ENCODE measurements at regions not wholly inside any gene's neighbourhood (a gene's known extent, or its start where the extent isn't known, plus 50 kb on each side); places are given as distances from the start of the nearest gene placed in this dataset.
A peak's percentile ranks its signal among the peaks of the same experiment; 100 is the strongest.

GRCh38 chr1:235027862-235028250 lies 100.8 kb downstream of the TOMM20 start:
- H3K4me3 ChIP-seq (replicated peaks in 1 of 3; ENCODE audit: low read depth in 2 of 3, low read length in 3 of 3): no peak overlapping the region
- no peaks in the 10 kb centered on the region for H4K20me1 ChIP-seq (ENCODE audit: insufficient read depth, low read length)
- H3K79me2 ChIP-seq (ENCODE audit: insufficient read depth, low read length): no peaks in the 10 kb centered on the region
- no peak overlapping the region for H2AFZ ChIP-seq (ENCODE audit: insufficient read depth, low read depth, low read length, poor library complexity, severe bottlenecking)
- Mint-ChIP-seq H3K36me3 (peaks cover 0 to 2% of the 10 kb centered on the region in 2 donors), H3K27ac (peak overlapping the region in 1 of 7 donors; percentile 7), H3K27me3 (ENCODE audit: low read depth in 3 of 3) (peaks cover 0 to 3% (median 0%) of the 10 kb centered on the region in 3 donors), H3K4me3 (no peak overlapping the region), H3K4me1 (peaks cover 5% of the 10 kb centered on the region), H3K9me3 (peaks cover 2 to 15% (median 9%) of the 10 kb centered on the region in 7 donors)
- H3K27me3 ChIP-seq (ENCODE audit: control insufficient read depth in 2 of 2, insufficient read depth in 2 of 2, low read length in 2 of 2): no peaks in the 10 kb centered on the region
- no peak overlapping the region for H3K27ac ChIP-seq (ENCODE audit: low read depth in 1 of 2, low read length in 2 of 2)
- no peak for DNase-seq
- WGBS (ENCODE audit: insufficient coverage): 94% methylated on average over 5 of the region's 9 CpGs
- H3K9ac ChIP-seq (ENCODE audit: insufficient read depth, low read length, poor library complexity, severe bottlenecking): no peak overlapping the region
- peaks cover 0 to 12% of the 10 kb centered on the region in 2 donors for H3K9me3 ChIP-seq (replicated peaks in 1 of 2; ENCODE audit: control insufficient read depth in 1 of 2, insufficient read depth in 1 of 2, low read length in 2 of 2)
- no peak for TF ChIP-seq CTCF (IDR thresholded peaks at IDR 0.05)
- no peak overlapping the region for H3K4me2 ChIP-seq (replicated peaks; ENCODE audit: extremely low read depth, low read length, poor library complexity, severe bottlenecking)
- H3K4me1 ChIP-seq (ENCODE audit: control insufficient read depth in 1 of 2, insufficient read depth in 2 of 2, low read length in 2 of 2): no peaks in the 10 kb centered on the region
- intact Hi-C loops (cut with micrococcal nuclease): no loop called here
- H3K36me3 ChIP-seq (replicated peaks in 1 of 2; ENCODE audit: control insufficient read depth in 1 of 2, insufficient read depth in 2 of 2, low read length in 2 of 2): no peaks in the 10 kb centered on the region

DNA sequence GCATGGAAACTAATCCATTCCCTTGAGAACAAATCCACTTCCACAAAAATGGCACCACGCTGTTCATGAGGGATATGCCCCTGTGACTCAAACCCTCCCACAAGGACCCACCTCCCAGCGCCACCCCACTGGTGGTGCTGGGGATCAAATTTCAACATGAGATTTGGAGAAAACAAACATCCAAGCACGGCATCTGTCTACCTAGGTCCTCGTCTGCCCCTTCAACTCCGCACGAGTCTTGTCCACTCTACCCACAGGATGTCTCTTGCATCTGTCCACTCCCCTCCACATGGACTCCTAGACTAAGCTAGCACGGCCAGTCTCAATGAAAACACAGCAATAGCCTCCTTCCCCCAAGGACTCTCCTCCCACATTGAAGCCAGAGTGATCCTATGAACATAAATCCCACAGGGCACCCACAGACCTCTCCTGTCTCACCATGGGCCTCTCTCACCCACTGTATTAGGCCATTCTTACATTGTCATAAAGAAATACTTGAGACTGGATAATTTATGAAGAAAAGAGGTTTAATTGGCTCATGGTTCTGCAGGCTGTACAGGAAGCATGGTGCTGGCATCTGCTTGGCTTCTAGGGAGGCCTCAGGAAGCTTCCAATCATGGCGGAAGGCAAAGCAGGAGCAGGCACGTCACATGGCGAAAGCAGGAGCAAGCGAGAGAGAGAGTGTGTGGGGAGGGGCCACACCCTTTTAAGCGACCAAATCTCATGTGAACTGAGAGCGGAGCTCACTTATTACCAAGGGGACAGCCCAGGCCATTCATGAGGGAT lies 101.4 kb downstream of the TOMM20 start:
- no peak for TF ChIP-seq CTCF (IDR thresholded peaks at IDR 0.05)
- H2AFZ ChIP-seq (ENCODE audit: insufficient read depth, low read depth, low read length, poor library complexity, severe bottlenecking): no peak overlapping the region
- DNase-seq: no peak
- H3K27ac ChIP-seq (ENCODE audit: low read depth in 1 of 2, low read length in 2 of 2): no peak overlapping the region
- peaks cover 0 to 12% of the 10 kb centered on the region in 2 donors for H3K9me3 ChIP-seq (replicated peaks in 1 of 2; ENCODE audit: control insufficient read depth in 1 of 2, insufficient read depth in 1 of 2, low read length in 2 of 2)
- H4K20me1 ChIP-seq (ENCODE audit: insufficient read depth, low read length): no peaks in the 10 kb centered on the region
- peaks cover 0 to 2% of the 10 kb centered on the region in 2 donors for H3K36me3 Mint-ChIP-seq
- intact Hi-C loops (cut with micrococcal nuclease): no loop called here
- peaks cover 0 to 3% (median 0%) of the 10 kb centered on the region in 3 donors for H3K27me3 Mint-ChIP-seq (ENCODE audit: low read depth in 3 of 3)
- H3K4me1 ChIP-seq (ENCODE audit: control insufficient read depth in 1 of 2, insufficient read depth in 2 of 2, low read length in 2 of 2): no peaks in the 10 kb centered on the region
- H3K9ac ChIP-seq (ENCODE audit: insufficient read depth, low read length, poor library complexity, severe bottlenecking): no peak overlapping the region
- H3K27ac Mint-ChIP-seq: peak overlapping the region in 1 of 7 donors; percentile 7
- peaks cover 2 to 15% (median 9%) of the 10 kb centered on the region in 7 donors for H3K9me3 Mint-ChIP-seq
- H3K4me3 Mint-ChIP-seq: no peak overlapping the region
- H3K4me3 ChIP-seq (replicated peaks in 1 of 3; ENCODE audit: low read depth in 2 of 3, low read length in 3 of 3): no peak overlapping the region
- peaks cover 10% of the 10 kb centered on the region for H3K4me1 Mint-ChIP-seq
- H3K79me2 ChIP-seq (ENCODE audit: insufficient read depth, low read length): no peaks in the 10 kb centered on the region
- H3K36me3 ChIP-seq (replicated peaks in 1 of 2; ENCODE audit: control insufficient read depth in 1 of 2, insufficient read depth in 2 of 2, low read length in 2 of 2): no peaks in the 10 kb centered on the region
- no peaks in the 10 kb centered on the region for H3K27me3 ChIP-seq (ENCODE audit: control insufficient read depth in 2 of 2, insufficient read depth in 2 of 2, low read length in 2 of 2)
- 98% methylated on average over 10 of the region's 13 CpGs for WGBS (ENCODE audit: insufficient coverage)
- H3K4me2 ChIP-seq (replicated peaks; ENCODE audit: extremely low read depth, low read length, poor library complexity, severe bottlenecking): no peak overlapping the region

Data from CD14-positive monocyte (primary cell).